OCI-LY1 (cell line): ENCODE measurements at regions not wholly inside any gene's neighbourhood (a gene's known extent, or its start where the extent isn't known, plus 50 kb on each side); places are given as distances from the start of the nearest gene placed in this dataset.

ENCODE experiments used
- H2AFZ ChIP-seq: fragments of 200-600 bp; sonication (generic), shearing (Covaris generic); 2 replicates; pipeline ENCODE4 v1.6.0; 2014; ENCODE audit warnings: antibody characterized with exemption, mild to moderate bottlenecking, low read length
- H3F3A ChIP-seq: fragments of 200-600 bp; sonication (generic), shearing (Covaris generic); 2 replicates; pipeline ENCODE4 v1.6.0; 2014; ENCODE audit warnings: mild to moderate bottlenecking, antibody characterized with exemption, low read length, moderate library complexity; ENCODE audit not compliant: insufficient read depth
- H3K27ac ChIP-seq: fragments of 200-600 bp; sonication (generic); 2 replicates; pipeline ENCODE4 v1.5.1; 2014; ENCODE audit warnings: low read length, mixed run types, mild to moderate bottlenecking, low read depth; ENCODE audit not compliant: poor library complexity, severe bottlenecking
- H3K27me3 ChIP-seq: fragments of 200-600 bp; sonication (generic); 2 replicates; pipeline ENCODE4 v1.6.0; 2014; ENCODE audit warnings: antibody characterized with exemption, mild to moderate bottlenecking, low read length, moderate library complexity; ENCODE audit not compliant: insufficient read depth
- H3K36me3 ChIP-seq: fragments of 200-600 bp; sonication (generic); 2 replicates; pipeline ENCODE4 v1.6.1; 2014; ENCODE audit warnings: mild to moderate bottlenecking, antibody characterized with exemption, low read length, moderate library complexity, mixed read lengths; ENCODE audit not compliant: insufficient read depth
- H3K4me1 ChIP-seq: fragments of 200-600 bp; sonication (generic); 2 replicates; pipeline ENCODE4 v1.5.1; 2014; ENCODE audit warnings: mild to moderate bottlenecking, low read length, moderate library complexity; ENCODE audit not compliant: insufficient read depth, severe bottlenecking
- H3K4me2 ChIP-seq: fragments of 200-600 bp; sonication (generic), shearing (Covaris generic); 2 replicates; pipeline ENCODE4 v1.6.1; 2014; ENCODE audit warnings: low read length
- H3K4me3 ChIP-seq: fragments of 200-600 bp; sonication (generic); 2 replicates; pipeline ENCODE4 v1.5.1; 2014; ENCODE audit warnings: low read length, low read depth, mild to moderate bottlenecking, mixed read lengths; ENCODE audit not compliant: poor library complexity, severe bottlenecking
- H3K79me2 ChIP-seq: fragments of 200-600 bp; shearing (Covaris generic); 2 replicates; pipeline ENCODE4 v1.6.1; 2016; ENCODE audit warnings: mixed run types, low read length, mixed read lengths; ENCODE audit not compliant: insufficient read depth
- H3K9ac ChIP-seq: fragments of 200-600 bp; sonication (generic), shearing (Covaris generic); 2 replicates; pipeline ENCODE4 v1.6.1; 2014; ENCODE audit warnings: mild to moderate bottlenecking, low read length, mixed read lengths
- H3K9me2 ChIP-seq: fragments of 200-600 bp; sonication (generic), shearing (Covaris generic); 2 replicates; pipeline ENCODE4 v1.6.1; 2014; ENCODE audit warnings: low read depth, mild to moderate bottlenecking, low read length, mixed read lengths
- H3K9me3 ChIP-seq: fragments of 200-600 bp; shearing (Covaris generic); 2 replicates; pipeline ENCODE4 v1.6.1; 2014; ENCODE audit warnings: low read length, mixed read lengths
- H4K20me1 ChIP-seq: fragments of 200-600 bp; sonication (generic), shearing (Covaris generic); 2 replicates; pipeline ENCODE4 v1.6.0; 2016; ENCODE audit warnings: mild to moderate bottlenecking, low read length; ENCODE audit not compliant: insufficient read depth
- CTCF ChIP-seq: fragments of 200-600 bp; sonication (generic), shearing (Covaris generic); IDR thresholded peaks from 2 replicates; pipeline ENCODE4 v1.5.1; 2017; ENCODE audit warnings: mild to moderate bottlenecking, antibody characterized with exemption, low read length, moderate library complexity, mixed read lengths
- EZH2 ChIP-seq: fragments of 200-600 bp; sonication (generic), shearing (Covaris generic); IDR thresholded peaks from 2 replicates; pipeline ENCODE4 v1.8.0; 2017; ENCODE audit warnings: borderline replicate concordance, mixed run types, mild to moderate bottlenecking, antibody characterized with exemption, low read length, moderate library complexity, mixed read lengths

GRCh38 chr11:123286761-123287160 lies 91.7 kb upstream of the CLMP start:
- no peak overlapping the region for H3K27ac ChIP-seq
- H3K4me2 ChIP-seq = no peak overlapping the region
- H3K4me3 ChIP-seq = no peak overlapping the region
- H3K9me2 ChIP-seq = no peaks in the 10 kb centered on the region
- no peaks in the 10 kb centered on the region for H3K9me3 ChIP-seq
- H3F3A ChIP-seq = no peaks in the 10 kb centered on the region
- no peaks in the 10 kb centered on the region for H3K36me3 ChIP-seq
- no peaks in the 10 kb centered on the region for H3K79me2 ChIP-seq
- H4K20me1 ChIP-seq = no peaks in the 10 kb centered on the region
- H3K9ac ChIP-seq = no peak overlapping the region
- no peaks in the 10 kb centered on the region for H3K4me1 ChIP-seq
- H3K27me3 ChIP-seq = no peaks in the 10 kb centered on the region
- H2AFZ ChIP-seq = no peak overlapping the region
- no peak for TF ChIP-seq EZH2
- TF ChIP-seq CTCF = no peak

- Histone ChIP-seq H2AFZ (no peak overlapping the region), H3K4me3 (no peak overlapping the region), H3F3A (no peaks in the 10 kb centered on the region), H4K20me1 (no peaks in the 10 kb centered on the region), H3K27ac (no peak overlapping the region), H3K9ac (no peak overlapping the region), H3K79me2 (no peaks in the 10 kb centered on the region), H3K36me3 (no peaks in the 10 kb centered on the region), H3K9me2 (no peaks in the 10 kb centered on the region), H3K4me2 (no peak overlapping the region), H3K27me3 (no peaks in the 10 kb centered on the region), H3K4me1 (no peaks in the 10 kb centered on the region), H3K9me3 (no peaks in the 10 kb centered on the region)
- TF ChIP-seq EZH2 (no peak), CTCF (no peak)
These were observed 91.2 kb upstream of the CLMP start for GRCh38 chr11:123286255-123286654.

- H3K4me1 ChIP-seq = no peaks in the 10 kb centered on the region
- H2AFZ ChIP-seq = no peak overlapping the region
- H3K27me3 ChIP-seq = no peaks in the 10 kb centered on the region
- no peak overlapping the region for H3K4me2 ChIP-seq
- no peaks in the 10 kb centered on the region for H3K9me2 ChIP-seq
- H3K9ac ChIP-seq = no peak overlapping the region
- no peaks in the 10 kb centered on the region for H3K9me3 ChIP-seq
- no peaks in the 10 kb centered on the region for H3K36me3 ChIP-seq
- H4K20me1 ChIP-seq = no peaks in the 10 kb centered on the region
- no peak for TF ChIP-seq EZH2
- TF ChIP-seq CTCF = no peak
- H3F3A ChIP-seq = no peaks in the 10 kb centered on the region
- no peaks in the 10 kb centered on the region for H3K79me2 ChIP-seq
- H3K4me3 ChIP-seq = no peak overlapping the region
- H3K27ac ChIP-seq = no peak overlapping the region
These were observed 89.4 kb upstream of the CLMP start for GRCh38 chr11:123284454-123284853.
